Myocyte (in vitro differentiated cells): ENCODE measurements at regions not wholly inside any gene's neighbourhood (a gene's known extent, or its start where the extent isn't known, plus 50 kb on each side); places are given as distances from the start of the nearest gene placed in this dataset.

Experiments used
- DNase-seq: peaks from one replicate; pipeline ENCODE4 v3.0.0-alpha.2; 2012; ENCODE audit warnings: low read depth

DNA sequence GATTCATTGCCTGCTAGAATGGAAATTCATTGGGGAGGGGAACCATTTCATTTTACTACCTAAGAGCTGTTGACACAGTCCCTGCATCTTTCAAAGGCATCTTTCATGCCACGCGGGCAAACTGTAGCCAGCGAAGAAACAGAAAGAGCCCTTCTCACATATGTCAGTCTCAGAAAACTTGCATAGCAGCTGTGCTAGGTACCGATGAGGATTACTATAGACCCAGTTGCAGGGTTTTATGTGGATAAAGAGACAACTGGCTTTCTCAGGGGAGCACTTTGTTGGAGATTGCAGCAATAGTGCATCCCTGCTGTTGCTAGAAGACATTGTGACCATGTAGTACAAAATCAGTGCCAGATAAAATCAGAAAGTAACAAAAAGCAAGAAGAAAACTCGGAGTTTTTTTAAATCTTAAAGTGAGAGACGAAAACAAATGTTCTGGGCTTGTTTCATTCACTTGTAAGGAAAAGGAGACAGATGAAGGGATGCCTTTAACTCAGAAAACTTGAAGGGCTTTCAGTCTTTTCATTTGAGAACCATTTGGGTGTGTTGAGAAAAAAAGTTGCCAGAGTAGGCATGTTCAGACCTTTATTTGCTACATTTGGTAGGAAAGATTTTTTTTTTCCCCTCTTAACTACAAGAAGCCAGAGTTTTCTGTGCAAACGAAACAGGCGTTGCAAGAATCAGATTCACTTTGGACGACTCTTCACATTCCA lies 804.1 kb downstream of the USP25 start:
- peak; percentile 33 for DNase-seq

DNA sequence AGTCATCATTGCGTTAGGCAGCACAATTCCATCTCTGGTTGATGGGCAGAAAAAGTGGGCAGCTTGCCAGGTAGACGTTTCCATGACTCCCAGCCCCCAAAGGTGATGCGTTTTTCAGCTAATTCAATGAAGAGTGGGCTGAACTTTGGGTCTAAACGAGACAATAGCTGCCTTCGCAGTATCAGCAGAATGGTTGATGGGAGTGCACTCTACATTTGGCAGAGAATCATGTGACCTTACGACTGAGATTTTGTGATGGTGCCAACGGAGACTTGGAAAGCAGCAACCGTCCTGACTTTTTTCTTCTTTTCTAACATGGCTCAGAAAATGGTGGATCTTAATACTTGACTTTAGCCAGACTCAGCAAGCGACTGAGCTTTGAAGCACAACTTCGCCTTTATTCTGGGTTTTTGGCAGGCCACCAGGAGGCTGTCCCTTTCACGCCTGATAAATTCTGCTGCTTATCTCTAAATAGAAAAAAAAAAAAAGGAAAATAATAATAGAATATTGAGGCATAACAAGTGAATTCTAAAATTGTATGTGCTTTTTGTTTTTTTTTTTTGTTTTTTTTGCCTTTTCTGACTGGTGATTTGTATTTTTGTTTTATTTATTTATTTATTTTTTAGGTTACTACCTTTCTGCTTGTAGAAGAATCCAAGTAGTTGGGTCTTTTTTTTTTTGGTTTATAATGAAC lies 804.8 kb downstream of the USP25 start:
- DNase-seq, result peak; percentile 84

DNA sequence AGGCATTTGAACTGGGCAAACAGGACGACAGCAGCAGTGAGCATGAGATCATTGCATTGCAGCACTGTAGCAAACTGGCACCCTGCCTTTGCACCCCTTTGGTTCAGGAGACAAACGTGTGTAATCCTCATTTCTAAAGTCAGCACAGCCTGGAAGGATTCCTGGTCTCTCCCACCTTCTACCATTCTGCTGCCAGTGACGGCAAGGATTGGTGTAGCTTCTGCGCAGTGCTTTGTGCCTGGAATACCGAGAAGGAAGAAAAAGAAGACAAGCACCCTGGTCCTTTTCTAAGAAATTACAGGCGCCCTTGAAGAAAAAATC lies 805.3 kb downstream of the USP25 start:
- peak; percentile 90 for DNase-seq

DNA sequence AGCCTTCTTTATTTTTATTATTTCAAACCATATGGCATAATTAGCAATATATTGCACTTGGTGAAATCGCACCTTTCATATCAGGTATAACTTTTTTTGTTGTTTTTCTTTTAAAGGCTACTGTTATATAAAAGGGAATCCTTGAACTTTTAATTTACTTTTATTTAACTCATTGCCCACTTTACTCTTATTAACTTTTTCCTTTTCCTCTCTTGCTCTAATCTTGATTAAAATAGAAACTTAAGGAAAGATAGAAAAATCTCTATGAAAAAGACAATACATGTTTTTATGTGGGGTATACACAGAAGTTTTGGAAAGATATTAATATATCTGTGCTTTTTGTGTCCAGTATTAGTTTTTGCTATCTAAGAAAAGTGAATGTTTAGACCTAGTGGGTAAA lies 805.8 kb downstream of the USP25 start:
- DNase-seq, result no peak

DNA sequence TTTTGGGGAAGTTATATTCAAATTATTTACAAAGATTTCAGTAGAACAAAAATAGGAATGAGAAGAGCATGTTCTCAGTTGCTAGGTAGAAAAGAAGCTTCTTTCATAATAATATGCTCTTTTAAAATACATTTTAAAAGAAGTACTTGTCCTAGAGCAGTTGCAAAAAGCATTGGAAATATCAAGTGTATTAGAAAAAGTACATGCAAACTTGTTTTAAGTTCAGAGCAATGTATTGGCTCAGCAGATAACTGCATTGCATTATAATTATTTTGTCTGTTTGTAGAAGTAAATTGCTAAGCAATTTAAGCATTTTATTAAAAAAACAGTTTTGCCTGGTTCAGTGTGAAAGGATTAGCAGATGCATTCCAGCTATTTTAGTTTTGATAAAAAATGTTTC lies 806.4 kb downstream of the USP25 start:
- DNase-seq, result no peak

DNA sequence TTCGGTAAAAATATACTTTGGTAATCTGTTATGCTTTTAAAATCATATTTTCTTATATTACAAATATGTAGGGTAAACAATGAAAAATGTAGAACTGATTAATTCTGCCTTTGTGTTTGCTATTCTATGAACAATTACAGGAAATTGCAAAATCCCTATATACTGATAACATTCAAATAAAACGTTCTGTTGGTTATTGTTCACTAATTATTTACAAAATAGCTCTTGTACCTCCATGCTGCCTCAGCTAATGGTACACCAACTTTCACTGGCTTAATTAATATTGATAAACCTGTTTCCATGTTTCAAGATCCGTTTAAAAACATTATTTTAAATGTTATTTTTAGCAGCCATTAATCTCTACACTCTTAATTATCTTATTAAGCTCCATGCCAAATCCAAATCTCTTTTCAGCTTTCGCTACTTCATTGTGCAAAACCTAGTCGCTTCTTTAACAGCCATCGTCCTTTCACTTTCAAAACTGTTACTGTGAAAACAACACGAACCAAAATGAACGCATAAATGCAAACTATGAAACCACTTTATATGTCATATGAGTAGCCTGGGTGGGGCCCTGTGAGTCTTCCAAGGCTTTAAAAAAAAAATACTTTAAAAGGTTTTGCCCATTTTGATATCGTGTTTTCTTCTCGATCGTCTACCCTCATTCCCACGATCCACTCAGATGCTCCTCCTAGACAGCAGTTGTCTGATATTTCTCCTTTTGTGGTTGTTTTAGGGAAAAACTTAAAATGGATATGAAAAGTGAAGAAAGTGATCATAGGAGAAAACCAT lies 807.1 kb downstream of the USP25 start:
- peak; percentile 75 for DNase-seq

DNA sequence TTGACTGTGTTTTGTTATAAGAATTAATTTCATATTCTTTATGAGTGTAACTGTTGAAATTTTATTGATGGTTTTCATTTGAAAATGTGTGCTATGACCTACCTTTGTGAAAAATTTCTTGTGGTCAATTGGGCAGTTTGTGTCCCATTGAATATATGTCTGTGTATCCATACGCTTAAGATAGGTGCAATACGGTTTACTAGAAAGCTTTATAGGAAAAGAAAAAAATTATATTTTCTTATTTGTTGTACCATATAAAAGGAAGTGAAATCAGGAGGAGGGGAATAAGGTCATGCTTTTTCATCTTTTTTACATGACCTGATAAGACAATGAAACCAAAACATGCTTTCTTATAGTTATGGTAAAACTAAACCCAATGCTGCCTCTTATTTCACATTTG lies 807.7 kb downstream of the USP25 start:
- DNase-seq, result peak; percentile 38

DNA sequence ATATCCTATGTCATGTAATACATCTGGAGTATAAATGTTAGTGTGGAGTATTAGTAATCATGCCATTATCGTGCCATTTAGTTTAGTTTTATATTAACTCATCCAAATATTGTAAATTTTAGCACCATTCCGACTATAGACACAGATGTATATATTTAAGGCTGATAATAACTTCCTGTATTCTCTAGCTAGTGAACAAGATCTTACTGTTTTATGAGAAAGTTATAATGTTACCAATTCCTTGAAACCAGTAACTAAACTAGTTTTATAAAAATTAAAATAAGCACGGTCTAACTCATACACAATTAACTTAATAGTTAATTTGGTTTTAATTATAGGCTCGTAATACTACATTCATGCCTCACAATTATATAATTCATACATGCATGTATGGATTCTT lies 808.6 kb downstream of the USP25 start:
- peak; percentile 20 for DNase-seq

DNA sequence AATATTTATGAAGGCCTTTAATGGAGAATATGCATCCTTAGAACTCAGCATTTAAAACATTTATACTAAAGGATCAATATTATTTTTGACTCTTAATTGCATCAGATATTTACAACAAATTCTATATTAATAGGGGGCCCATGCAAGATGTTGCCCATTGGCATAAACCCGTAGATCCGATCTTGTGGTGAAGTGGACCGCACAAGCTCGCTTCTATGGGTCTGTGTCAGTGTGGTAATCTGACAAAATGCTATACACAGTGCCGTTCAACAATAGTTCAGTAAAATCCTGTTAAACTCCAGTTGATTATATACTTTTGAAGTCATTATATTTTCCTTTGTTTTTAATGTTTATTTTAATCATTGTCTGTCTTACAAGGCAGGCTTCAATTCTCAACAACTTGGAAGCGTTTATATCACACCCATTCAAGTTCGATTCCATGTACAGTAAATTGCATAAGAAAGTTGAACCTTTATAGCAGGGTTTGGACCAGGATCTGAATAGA lies 809.2 kb downstream of the USP25 start:
- peak; percentile 8 for DNase-seq

DNA sequence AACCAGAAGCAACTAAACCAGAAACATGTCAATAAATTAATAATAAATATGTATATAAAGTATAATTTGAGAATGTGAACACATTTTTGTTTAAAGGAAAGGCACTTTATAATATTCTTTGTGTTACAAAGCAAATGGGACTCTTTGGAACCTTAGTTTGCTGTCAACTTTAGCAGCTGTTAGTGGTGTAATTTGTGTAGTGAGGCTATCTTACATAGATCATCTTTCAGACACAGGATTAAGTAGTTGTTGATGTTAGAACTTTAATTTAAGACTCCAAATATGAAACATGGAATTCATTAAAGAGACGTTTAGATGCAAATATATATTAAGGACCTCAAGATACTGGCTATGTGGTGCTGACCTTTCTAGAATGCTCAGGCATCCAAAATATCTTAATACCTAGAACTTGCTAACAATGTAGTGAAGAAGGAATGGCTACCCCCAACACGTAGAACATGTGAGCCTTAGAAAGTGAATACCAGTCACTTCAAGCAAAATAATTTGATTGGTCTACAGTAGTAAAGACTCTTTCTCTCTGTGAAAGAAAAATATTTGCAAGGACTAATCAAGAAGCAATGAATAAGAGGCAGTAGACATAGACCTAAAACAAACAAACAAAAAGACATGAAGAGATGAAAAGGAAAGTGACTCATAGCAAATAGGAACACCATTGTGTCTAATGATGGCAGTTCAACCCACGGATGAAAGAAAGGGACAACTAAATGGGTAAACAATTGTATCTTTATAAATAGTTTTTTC lies 811.4 kb downstream of the USP25 start:
- DNase-seq, result peak; percentile 61

DNA sequence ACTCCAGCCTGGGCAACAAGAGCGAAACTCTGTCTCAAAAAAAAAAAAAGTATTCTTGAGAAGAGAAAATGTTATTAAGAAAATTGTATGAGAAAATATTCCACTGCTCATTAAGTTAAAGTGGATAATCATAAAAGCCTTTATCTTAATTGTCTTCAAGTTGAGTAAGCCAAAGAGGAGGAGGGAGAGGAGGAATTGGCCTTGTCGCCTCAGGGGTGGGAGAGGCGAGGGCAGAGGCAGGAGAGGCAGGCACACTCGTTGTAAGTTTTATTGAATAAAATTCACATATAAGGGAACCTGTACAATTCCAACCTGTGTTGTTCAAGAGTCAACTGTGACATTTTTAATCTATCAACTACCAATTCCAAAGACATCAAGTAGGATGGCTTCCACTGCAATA lies 820.3 kb downstream of the USP25 start:
- DNase-seq, result no peak

DNA sequence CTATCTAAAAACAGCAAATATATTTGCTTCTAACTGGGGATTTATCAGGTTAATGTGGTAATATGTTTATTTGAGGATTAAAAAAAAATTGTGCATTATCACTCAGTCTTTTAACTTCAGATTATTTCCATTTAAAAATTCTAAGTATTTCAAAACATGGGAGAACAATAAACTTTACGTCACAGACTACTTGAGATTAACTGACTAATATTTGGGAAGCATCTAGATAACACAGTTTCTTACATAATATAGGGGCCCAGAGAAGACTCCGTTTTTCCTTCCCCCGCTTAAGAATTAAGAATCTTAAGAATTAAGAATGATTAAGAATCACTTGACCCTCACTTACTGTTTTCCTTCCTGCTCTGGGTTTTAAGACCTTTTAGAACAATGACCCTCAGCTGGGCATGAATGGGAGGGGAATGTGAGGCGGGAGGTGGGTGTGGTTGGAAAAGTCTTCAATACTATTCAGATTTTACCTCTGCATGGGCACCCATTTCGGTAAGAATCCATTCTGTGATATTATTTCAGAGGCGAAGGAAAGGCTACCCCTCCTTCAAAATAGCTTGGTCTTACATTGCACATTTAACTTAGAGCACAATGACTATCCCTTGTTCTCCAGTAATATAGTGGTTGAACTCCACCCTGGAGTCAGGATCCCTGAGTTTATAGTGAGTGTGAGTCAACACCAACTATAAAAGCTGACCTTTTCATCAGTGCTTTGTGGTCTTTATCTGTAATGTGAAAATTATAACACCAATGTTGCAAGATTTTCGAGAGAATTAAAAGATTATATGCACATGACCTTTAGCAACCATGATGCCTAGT lies 821.3 kb downstream of the USP25 start:
- no peak for DNase-seq

DNA sequence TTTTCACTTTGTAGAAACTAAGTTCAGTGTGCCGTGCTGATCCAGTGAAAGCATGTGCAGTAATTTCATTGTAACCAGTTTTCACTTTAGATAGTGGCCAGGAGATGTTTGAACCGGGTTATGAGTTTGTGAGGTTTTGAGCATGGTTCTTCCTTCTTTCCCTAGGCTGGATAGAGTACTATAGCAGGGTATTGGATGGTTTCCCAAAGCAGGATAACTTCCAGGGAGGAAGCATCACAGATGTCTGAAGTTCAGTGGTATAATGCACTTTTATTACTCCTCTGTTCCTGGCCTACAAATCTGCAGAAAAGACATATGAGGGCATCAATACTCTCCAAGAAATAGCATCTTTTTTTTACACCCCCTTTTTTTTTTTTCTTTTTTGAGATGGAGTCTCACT lies 823.1 kb downstream of the USP25 start:
- no peak for DNase-seq

DNA sequence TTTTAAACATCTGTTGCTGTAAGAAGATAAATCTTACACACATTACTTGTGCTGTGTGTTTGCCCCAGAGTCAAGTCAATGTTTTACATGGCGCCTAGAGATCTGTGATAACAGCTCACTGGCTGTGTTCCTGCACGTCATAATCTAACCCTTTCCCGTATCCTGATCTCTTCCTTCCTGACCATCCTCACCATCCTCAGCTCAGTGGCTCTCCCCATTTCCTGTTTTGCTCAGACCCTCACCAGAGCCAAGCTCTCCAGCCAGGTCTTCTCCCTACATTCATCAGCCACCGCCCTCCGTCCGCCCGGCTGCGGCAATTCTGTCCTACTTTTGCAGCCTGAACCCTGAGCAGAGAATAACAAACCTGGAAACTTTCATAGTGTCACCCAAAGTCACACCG lies 824.7 kb downstream of the USP25 start:
- DNase-seq, result no peak

DNA sequence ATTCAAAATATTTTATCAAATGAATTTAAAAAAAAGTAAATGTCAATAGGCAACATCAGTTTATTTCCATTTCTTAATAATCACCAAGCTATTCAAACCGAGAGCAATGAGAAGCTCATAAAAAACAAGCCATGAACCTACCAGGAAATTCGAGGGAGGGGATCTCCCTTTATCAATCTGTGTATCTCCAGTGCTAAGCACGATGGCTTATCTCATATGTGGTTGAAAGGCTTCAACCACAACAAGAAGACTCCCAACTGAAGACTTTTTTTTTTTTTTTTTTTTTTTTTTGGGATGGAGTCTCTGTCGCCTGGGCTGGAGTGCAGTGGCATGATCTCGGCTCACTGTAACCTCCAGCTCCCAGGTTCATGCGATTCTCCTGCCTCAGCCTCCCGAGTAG lies 833.3 kb downstream of the USP25 start:
- DNase-seq, result no peak

DNA sequence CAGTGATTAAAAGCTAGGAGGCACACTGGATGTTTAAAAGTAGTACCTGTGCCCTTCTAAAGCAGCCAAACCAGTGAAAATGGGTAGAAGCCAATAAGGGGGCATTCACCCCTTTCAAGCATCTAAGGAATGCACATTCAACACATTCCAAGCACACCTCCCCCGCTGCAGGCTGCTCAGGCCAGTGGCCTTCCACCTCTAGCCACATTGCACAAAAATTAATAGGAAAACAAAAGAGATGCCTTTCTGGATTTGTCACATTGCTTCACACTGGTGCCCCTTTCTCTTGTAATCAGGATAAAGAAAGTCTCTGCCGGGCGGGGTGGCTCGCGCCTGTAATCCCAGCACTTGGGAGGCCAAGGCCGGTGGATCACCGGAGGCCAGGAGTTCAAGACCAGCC lies 834.0 kb downstream of the USP25 start:
- DNase-seq, result peak; percentile 43

DNA sequence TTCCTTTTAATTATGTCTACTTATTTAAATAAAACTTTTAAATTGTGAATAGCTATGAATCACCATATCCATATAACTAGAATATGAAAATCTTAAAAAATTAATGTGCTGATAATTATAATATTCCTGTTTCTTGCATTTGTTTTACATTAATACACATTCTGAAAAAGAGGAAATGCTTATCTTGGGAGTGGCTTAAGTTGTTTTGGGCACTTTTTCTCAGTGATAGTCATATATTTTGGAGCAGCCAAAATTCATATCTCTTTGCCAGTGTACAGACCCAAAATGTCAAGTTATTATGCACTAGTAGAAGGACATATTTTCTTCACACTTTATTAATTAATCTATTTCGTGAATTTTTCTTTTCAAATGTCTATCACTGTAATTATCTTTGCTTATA lies 838.5 kb downstream of the USP25 start:
- no peak for DNase-seq

DNA sequence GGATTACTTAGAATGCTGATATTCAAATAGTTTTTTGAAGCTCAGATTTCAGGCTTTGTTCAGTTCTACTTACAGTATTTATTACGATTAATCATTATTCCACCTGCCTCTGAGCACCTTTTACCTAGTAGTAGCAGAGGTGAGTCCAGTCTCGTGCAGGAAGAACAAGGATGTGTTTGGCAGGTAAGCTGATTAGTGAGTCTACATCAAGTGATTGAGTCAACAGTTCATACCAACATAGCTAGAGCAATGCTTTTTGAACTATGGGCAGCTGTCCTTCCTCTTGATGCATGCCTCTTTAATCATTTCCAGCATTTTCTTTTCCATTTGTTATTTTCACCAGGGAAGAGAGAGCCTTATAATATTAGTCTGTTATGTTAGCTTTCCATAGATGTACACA lies 838.9 kb downstream of the USP25 start:
- DNase-seq, result no peak

DNA sequence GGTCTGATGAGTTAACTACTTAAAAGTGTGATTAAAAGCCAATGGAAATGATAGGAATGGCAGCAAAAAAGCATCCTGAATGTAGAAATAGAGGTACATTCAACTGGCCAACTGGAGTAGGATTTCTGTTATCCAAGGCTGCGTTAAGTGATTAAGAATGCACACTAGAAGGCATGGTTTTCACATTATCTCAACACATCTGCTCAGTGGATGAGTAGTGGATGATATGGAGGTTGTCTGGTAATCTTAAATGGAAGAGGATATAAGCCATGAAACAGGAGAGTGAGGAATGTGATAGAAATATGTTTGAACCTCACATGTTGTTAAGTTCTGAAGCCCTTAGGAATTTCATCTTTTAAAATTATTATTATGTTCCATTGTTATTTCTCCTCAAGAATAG lies 839.9 kb downstream of the USP25 start:
- peak; percentile 18 for DNase-seq

DNA sequence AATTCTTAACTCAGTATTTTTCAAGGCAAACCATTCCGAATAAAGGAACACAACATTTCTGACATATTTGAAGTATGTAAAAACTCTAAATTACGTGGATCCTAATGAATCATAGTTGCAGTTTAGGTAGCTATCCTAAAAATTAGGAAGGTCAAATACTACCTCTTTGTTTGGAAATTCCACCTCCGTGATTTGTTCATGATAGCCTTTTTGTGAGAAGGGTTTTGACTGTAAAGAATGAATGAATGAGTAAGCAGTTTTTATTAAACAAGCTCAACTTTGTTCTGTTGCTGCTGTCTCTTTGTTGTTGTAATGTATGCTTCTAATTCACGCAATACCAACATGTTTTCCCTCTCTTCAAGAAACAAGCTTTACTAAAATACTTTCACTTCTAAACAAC lies 840.4 kb downstream of the USP25 start:
- peak; percentile 26 for DNase-seq

DNA sequence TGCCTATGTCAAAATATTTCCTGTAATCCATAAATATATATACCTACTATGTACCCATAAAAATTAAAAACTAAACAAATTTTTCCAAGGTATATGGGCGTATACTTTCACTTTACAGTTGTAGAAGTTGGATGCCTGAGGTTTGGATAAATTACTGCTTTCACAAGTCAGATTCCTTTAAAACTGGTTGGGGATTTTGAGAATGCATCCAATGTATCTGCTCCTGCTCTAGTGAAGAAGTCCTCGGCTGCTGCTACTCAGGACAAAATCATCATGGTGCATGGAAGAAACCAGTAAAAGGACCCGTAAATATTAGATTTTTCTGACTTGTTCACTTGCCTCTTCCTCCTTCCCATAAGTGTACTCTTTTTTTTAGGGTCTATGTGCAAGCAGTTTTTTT lies 841.1 kb downstream of the USP25 start:
- DNase-seq, result peak; percentile 46
